Effector memory CD4-positive, alpha-beta T cell (primary cell): ENCODE measurements at regions not wholly inside any gene's neighbourhood (a gene's known extent, or its start where the extent isn't known, plus 50 kb on each side); places are given as distances from the start of the nearest gene placed in this dataset.

Source experiments
- DNase-seq, 3 donors: peaks; one replicate each; pipeline ENCODE4 v3.0.0-alpha.2; 2020
- H3K27ac ChIP-seq: 2 replicates; pipeline ENCODE4 v1.7.0; 2013; ENCODE audit warnings: mild to moderate bottlenecking, low read length, moderate library complexity; ENCODE audit not compliant: insufficient read depth, poor library complexity, severe bottlenecking
- H3K27me3 ChIP-seq: replicated peaks from 2 replicates; pipeline ENCODE4 v1.7.0; 2013; ENCODE audit warnings: mild to moderate bottlenecking, low read length; ENCODE audit not compliant: insufficient read depth, control insufficient read depth, poor library complexity, severe bottlenecking
- H3K36me3 ChIP-seq: 2 replicates; pipeline ENCODE4 v1.7.0; 2013; ENCODE audit warnings: mild to moderate bottlenecking, low read length, moderate library complexity; ENCODE audit not compliant: control insufficient read depth, insufficient read depth
- H3K4me1 ChIP-seq: 2 replicates; pipeline ENCODE4 v1.7.0; 2013; ENCODE audit warnings: low read length, mild to moderate bottlenecking; ENCODE audit not compliant: control insufficient read depth, insufficient read depth, poor library complexity, severe bottlenecking
- H3K4me3 ChIP-seq: 2 replicates; pipeline ENCODE4 v1.7.0; 2013; ENCODE audit warnings: low read length, low read depth, mild to moderate bottlenecking; ENCODE audit not compliant: insufficient read depth, poor library complexity, severe bottlenecking
- H3K9me3 ChIP-seq: 2 replicates; pipeline ENCODE4 v1.7.0; 2013; ENCODE audit warnings: mild to moderate bottlenecking, low read length, moderate library complexity; ENCODE audit not compliant: control insufficient read depth

- Histone ChIP-seq H3K4me1 (no peaks in the 10 kb centered on the region), H3K4me3 (no peak overlapping the region), H3K36me3 (no peaks in the 10 kb centered on the region), H3K27me3 (no peaks in the 10 kb centered on the region), H3K27ac (no peak overlapping the region), H3K9me3 (no peaks in the 10 kb centered on the region)
- DNase-seq, result no peak
Observed at GRCh38 chr7:85713171-85713570, 526.3 kb upstream of the SEMA3D start.

GRCh38 chr7:85711894-85712293 lies 525.0 kb upstream of the SEMA3D start:
- no peak for DNase-seq
- H3K4me3 ChIP-seq, result no peak overlapping the region
- no peaks in the 10 kb centered on the region for H3K36me3 ChIP-seq
- no peaks in the 10 kb centered on the region for H3K27me3 ChIP-seq
- no peaks in the 10 kb centered on the region for H3K4me1 ChIP-seq
- no peak overlapping the region for H3K27ac ChIP-seq
- H3K9me3 ChIP-seq, result no peaks in the 10 kb centered on the region

- no peaks in the 10 kb centered on the region for H3K9me3 ChIP-seq
- H3K27me3 ChIP-seq, result no peaks in the 10 kb centered on the region
- no peak for DNase-seq
- H3K27ac ChIP-seq, result no peak overlapping the region
- no peaks in the 10 kb centered on the region for H3K4me1 ChIP-seq
- no peak overlapping the region for H3K4me3 ChIP-seq
- H3K36me3 ChIP-seq, result no peaks in the 10 kb centered on the region
Observed at GRCh38 chr7:85710960-85711359, 524.1 kb upstream of the SEMA3D start.

- Histone ChIP-seq H3K4me1 (no peaks in the 10 kb centered on the region), H3K36me3 (no peaks in the 10 kb centered on the region), H3K9me3 (no peaks in the 10 kb centered on the region), H3K27ac (no peak overlapping the region), H3K27me3 (no peaks in the 10 kb centered on the region), H3K4me3 (no peak overlapping the region)
- no peak for DNase-seq
Observed at GRCh38 chr7:85708221-85708620, 521.4 kb upstream of the SEMA3D start.

GRCh38 chr7:85705076-85705475 lies 518.2 kb upstream of the SEMA3D start:
- no peaks in the 10 kb centered on the region for H3K27me3 ChIP-seq
- H3K9me3 ChIP-seq, result no peaks in the 10 kb centered on the region
- H3K4me3 ChIP-seq, result no peak overlapping the region
- no peaks in the 10 kb centered on the region for H3K4me1 ChIP-seq
- no peak for DNase-seq
- no peaks in the 10 kb centered on the region for H3K36me3 ChIP-seq
- H3K27ac ChIP-seq, result no peak overlapping the region

GRCh38 chr7:85703251-85704010 lies 516.6 kb upstream of the SEMA3D start:
- H3K9me3 ChIP-seq, result no peaks in the 10 kb centered on the region
- no peak overlapping the region for H3K4me3 ChIP-seq
- no peaks in the 10 kb centered on the region for H3K36me3 ChIP-seq
- H3K27ac ChIP-seq, result no peak overlapping the region
- DNase-seq, result no peak
- H3K27me3 ChIP-seq, result no peaks in the 10 kb centered on the region
- H3K4me1 ChIP-seq, result no peaks in the 10 kb centered on the region

GRCh38 chr7:85702348-85702747 lies 515.5 kb upstream of the SEMA3D start:
- no peaks in the 10 kb centered on the region for H3K27me3 ChIP-seq
- no peaks in the 10 kb centered on the region for H3K4me1 ChIP-seq
- H3K36me3 ChIP-seq, result no peaks in the 10 kb centered on the region
- no peak overlapping the region for H3K4me3 ChIP-seq
- no peak for DNase-seq
- no peaks in the 10 kb centered on the region for H3K9me3 ChIP-seq
- H3K27ac ChIP-seq, result no peak overlapping the region

- Histone ChIP-seq H3K4me1 (no peaks in the 10 kb centered on the region), H3K4me3 (no peak overlapping the region), H3K27me3 (no peaks in the 10 kb centered on the region), H3K9me3 (no peaks in the 10 kb centered on the region), H3K36me3 (no peaks in the 10 kb centered on the region), H3K27ac (no peak overlapping the region)
- no peak for DNase-seq
Observed at GRCh38 chr7:85699482-85699881, 512.6 kb upstream of the SEMA3D start.

GRCh38 chr7:85695533-85695932 lies 508.7 kb upstream of the SEMA3D start:
- Histone ChIP-seq H3K4me3 (no peak overlapping the region), H3K9me3 (no peaks in the 10 kb centered on the region), H3K27me3 (no peaks in the 10 kb centered on the region), H3K27ac (no peak overlapping the region), H3K36me3 (no peaks in the 10 kb centered on the region), H3K4me1 (no peaks in the 10 kb centered on the region)
- DNase-seq, result no peak

GRCh38 chr7:85695041-85695440 lies 508.2 kb upstream of the SEMA3D start:
- Histone ChIP-seq H3K27ac (no peak overlapping the region), H3K4me1 (no peaks in the 10 kb centered on the region), H3K36me3 (no peaks in the 10 kb centered on the region), H3K4me3 (no peak overlapping the region), H3K9me3 (no peaks in the 10 kb centered on the region), H3K27me3 (no peaks in the 10 kb centered on the region)
- no peak for DNase-seq
